GM19351 (cell line): ENCODE measurements at regions not wholly inside any gene's neighbourhood (a gene's known extent, or its start where the extent isn't known, plus 50 kb on each side); places are given as distances from the start of the nearest gene placed in this dataset.

Experiments
- ATAC-seq: cut with Tn5 transposase; IDR thresholded peaks from one replicate; pipeline ENCODE4 v1.9.1; 2021; ENCODE audit warnings: mild to moderate bottlenecking, moderate library complexity; ENCODE audit not compliant: unreplicated experiment

- ATAC-seq = peak; percentile 50
These were observed 759.6 kb downstream of the RAB28 start for GRCh38 chr4:12724510-12724909.

- no peak for ATAC-seq
These were observed 760.2 kb downstream of the RAB28 start for GRCh38 chr4:12723849-12724447.

GRCh38 chr4:12716896-12717295, 767.2 kb downstream of the RAB28 start:
- ATAC-seq = no peak

- ATAC-seq = no peak
These were observed 771.3 kb downstream of the RAB28 start for GRCh38 chr4:12712648-12713339.

GRCh38 chr4:12707381-12708175, 776.6 kb downstream of the RAB28 start:
- no peak for ATAC-seq

GRCh38 chr4:12703036-12703435, 781.1 kb downstream of the RAB28 start:
- no peak for ATAC-seq

- ATAC-seq = peak; percentile 73
These were observed 782.8 kb downstream of the RAB28 start for GRCh38 chr4:12701384-12701783.

GRCh38 chr4:12697970-12698369, 786.2 kb downstream of the RAB28 start:
- peak; percentile 65 for ATAC-seq

GRCh38 chr4:12692815-12693214, 791.3 kb downstream of the RAB28 start:
- no peak for ATAC-seq

GRCh38 chr4:12691168-12691567, 793.0 kb downstream of the RAB28 start:
- no peak for ATAC-seq

GRCh38 chr4:12689457-12689856, 794.7 kb downstream of the RAB28 start:
- ATAC-seq = no peak

GRCh38 chr4:12679217-12679616, 804.9 kb downstream of the RAB28 start:
- peak; percentile 45 for ATAC-seq

- ATAC-seq = no peak
These were observed 810.0 kb downstream of the RAB28 start for GRCh38 chr4:12674184-12674583.

- no peak for ATAC-seq
These were observed 811.8 kb downstream of the RAB28 start for GRCh38 chr4:12672303-12672702.

GRCh38 chr4:12658146-12658545, 826.0 kb downstream of the RAB28 start:
- no peak for ATAC-seq

GRCh38 chr4:12651876-12652275, 832.3 kb downstream of the RAB28 start:
- no peak for ATAC-seq

GRCh38 chr4:12645732-12646131, 838.4 kb downstream of the RAB28 start:
- ATAC-seq = no peak

- ATAC-seq = no peak
These were observed 839.9 kb downstream of the RAB28 start for GRCh38 chr4:12644261-12644660.

- ATAC-seq = no peak
These were observed 847.9 kb downstream of the RAB28 start for GRCh38 chr4:12636191-12636590.

GRCh38 chr4:12635629-12636028, 848.5 kb downstream of the RAB28 start:
- ATAC-seq = no peak

GRCh38 chr4:12633053-12633651, 851.0 kb downstream of the RAB28 start:
- peak; percentile 98 for ATAC-seq

GRCh38 chr4:12615822-12616221, 868.3 kb downstream of the RAB28 start:
- no peak for ATAC-seq
